ENCODE measurements at regions not wholly inside any gene's neighbourhood (a gene's known extent, or its start where the extent isn't known, plus 50 kb on each side); places are given as distances from the start of the nearest gene placed in this dataset.

GRCh38 chr9:25519286-25519685 is 159.0 kb downstream of the TUSC1 start:
- no peaks in the 10 kb centered on the region for H3K27me3 ChIP-seq (ENCODE audit: insufficient read depth, poor library complexity, severe bottlenecking)
- H3K36me3 ChIP-seq (ENCODE audit: low read depth) = no peaks in the 10 kb centered on the region
- H3K4me1 ChIP-seq (ENCODE audit: insufficient read depth, poor library complexity, severe bottlenecking) = no peaks in the 10 kb centered on the region
- no peak overlapping the region for H3K27ac ChIP-seq (ENCODE audit: poor library complexity, severe bottlenecking)
- DNase-seq (ENCODE audit: low spot score) (no peak), ATAC-seq (ENCODE audit: low read depth) (no peak)
- H3K9me3 ChIP-seq (ENCODE audit: severe bottlenecking) = no peaks in the 10 kb centered on the region
- H3K4me3 ChIP-seq (ENCODE audit: severe bottlenecking) = no peak overlapping the region
- no peak for TF ChIP-seq CTCF (IDR thresholded peaks at IDR 0.05; ENCODE audit: poor library complexity, severe bottlenecking)

DNA sequence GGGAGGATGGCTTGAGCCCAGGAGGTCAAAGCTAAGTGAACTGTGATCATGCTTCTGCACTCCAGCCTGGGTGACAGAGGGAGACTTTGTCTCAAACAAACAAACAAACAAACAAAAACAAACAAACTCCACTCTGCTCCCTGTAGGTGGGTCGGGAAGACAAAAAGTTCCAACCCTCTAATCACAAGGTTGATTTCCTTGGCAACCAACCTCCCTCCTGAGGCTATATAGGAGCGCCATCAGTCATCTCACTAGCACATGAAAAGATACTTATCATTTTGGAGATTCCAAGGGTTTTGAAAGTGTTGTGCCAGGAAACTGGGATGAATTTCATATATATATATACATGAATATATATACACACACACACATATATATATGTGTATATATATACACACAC is 160.5 kb downstream of the TUSC1 start:
- no peak overlapping the region for H3K4me3 ChIP-seq (ENCODE audit: severe bottlenecking)
- no peaks in the 10 kb centered on the region for H3K9me3 ChIP-seq (ENCODE audit: severe bottlenecking)
- DNase-seq (ENCODE audit: low spot score) (no peak), ATAC-seq (ENCODE audit: low read depth) (no peak)
- no peak overlapping the region for H3K27ac ChIP-seq (ENCODE audit: poor library complexity, severe bottlenecking)
- no peaks in the 10 kb centered on the region for H3K36me3 ChIP-seq (ENCODE audit: low read depth)
- no peaks in the 10 kb centered on the region for H3K27me3 ChIP-seq (ENCODE audit: insufficient read depth, poor library complexity, severe bottlenecking)
- no peak for TF ChIP-seq CTCF (IDR thresholded peaks at IDR 0.05; ENCODE audit: poor library complexity, severe bottlenecking)
- H3K4me1 ChIP-seq (ENCODE audit: insufficient read depth, poor library complexity, severe bottlenecking) = no peaks in the 10 kb centered on the region

- H3K27me3 ChIP-seq (ENCODE audit: insufficient read depth, poor library complexity, severe bottlenecking) = no peaks in the 10 kb centered on the region
- no peak for DNase-seq (ENCODE audit: low spot score)
- no peaks in the 10 kb centered on the region for H3K9me3 ChIP-seq (ENCODE audit: severe bottlenecking)
- H3K36me3 ChIP-seq (ENCODE audit: low read depth) = no peaks in the 10 kb centered on the region
- TF ChIP-seq CTCF (IDR thresholded peaks at IDR 0.05; ENCODE audit: poor library complexity, severe bottlenecking) = no peak
- no peak overlapping the region for H3K4me3 ChIP-seq (ENCODE audit: severe bottlenecking)
- no peaks in the 10 kb centered on the region for H3K4me1 ChIP-seq (ENCODE audit: insufficient read depth, poor library complexity, severe bottlenecking)
- no peak for ATAC-seq (ENCODE audit: low read depth)
- no peak overlapping the region for H3K27ac ChIP-seq (ENCODE audit: poor library complexity, severe bottlenecking)
Observed at GRCh38 chr9:25513509-25514033, 164.7 kb downstream of the TUSC1 start.

DNA sequence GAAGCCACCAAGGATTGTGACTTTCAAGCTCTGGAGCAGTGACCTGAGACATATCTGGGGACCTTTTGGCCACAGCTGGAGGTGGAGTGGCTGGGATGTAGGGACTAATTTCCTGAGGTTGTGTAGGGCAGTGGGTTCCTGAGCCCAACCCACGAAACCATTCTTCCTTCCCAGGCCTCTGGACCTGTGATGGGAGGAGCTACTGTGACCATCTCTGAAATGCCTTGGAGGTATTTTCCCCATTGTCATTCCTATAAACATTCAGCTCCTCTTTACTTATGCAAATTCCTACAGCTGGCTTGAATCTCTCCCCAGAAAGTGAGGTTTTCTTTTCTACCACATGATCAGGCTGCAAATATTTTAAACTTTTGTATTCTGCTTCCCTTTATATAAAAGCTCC is 172.6 kb downstream of the TUSC1 start:
- no peak for DNase-seq (ENCODE audit: low spot score)
- Histone ChIP-seq H3K9me3 (ENCODE audit: severe bottlenecking) (no peaks in the 10 kb centered on the region), H3K27ac (ENCODE audit: poor library complexity, severe bottlenecking) (no peak overlapping the region), H3K36me3 (ENCODE audit: low read depth) (no peaks in the 10 kb centered on the region), H3K4me3 (ENCODE audit: severe bottlenecking) (no peak overlapping the region), H3K4me1 (ENCODE audit: insufficient read depth, poor library complexity, severe bottlenecking) (no peaks in the 10 kb centered on the region), H3K27me3 (ENCODE audit: insufficient read depth, poor library complexity, severe bottlenecking) (no peaks in the 10 kb centered on the region)
- no peak for ATAC-seq (ENCODE audit: low read depth)
- no peak for TF ChIP-seq CTCF (IDR thresholded peaks at IDR 0.05; ENCODE audit: poor library complexity, severe bottlenecking)

GRCh38 chr9:25481372-25481771 is 196.9 kb downstream of the TUSC1 start:
- ATAC-seq (ENCODE audit: low read depth) (no peak), DNase-seq (ENCODE audit: low spot score) (no peak)
- H3K36me3 ChIP-seq (ENCODE audit: low read depth) = no peaks in the 10 kb centered on the region
- H3K9me3 ChIP-seq (ENCODE audit: severe bottlenecking) = no peaks in the 10 kb centered on the region
- no peak for TF ChIP-seq CTCF (IDR thresholded peaks at IDR 0.05; ENCODE audit: poor library complexity, severe bottlenecking)
- peaks cover 3% of the 10 kb centered on the region for H3K27me3 ChIP-seq (ENCODE audit: insufficient read depth, poor library complexity, severe bottlenecking)
- H3K4me3 ChIP-seq (ENCODE audit: severe bottlenecking) = no peak overlapping the region
- no peak overlapping the region for H3K27ac ChIP-seq (ENCODE audit: poor library complexity, severe bottlenecking)
- H3K4me1 ChIP-seq (ENCODE audit: insufficient read depth, poor library complexity, severe bottlenecking) = no peaks in the 10 kb centered on the region

All from RWPE2 (cell line).